GM18867 (cell line): ENCODE measurements at regions not wholly inside any gene's neighbourhood (a gene's known extent, or its start where the extent isn't known, plus 50 kb on each side); places are given as distances from the start of the nearest gene placed in this dataset.
"Not testable (repeated sequence)": the region's sequence is repeated elsewhere in the genome, so short reads cannot be mapped to it uniquely, and the experiment has no call there.

Source experiments
- ATAC-seq: cut with Tn5 transposase; IDR thresholded peaks from one replicate; pipeline ENCODE4 v1.9.1; 2021; ENCODE audit warnings: mild to moderate bottlenecking, moderate library complexity; ENCODE audit not compliant: unreplicated experiment

DNA sequence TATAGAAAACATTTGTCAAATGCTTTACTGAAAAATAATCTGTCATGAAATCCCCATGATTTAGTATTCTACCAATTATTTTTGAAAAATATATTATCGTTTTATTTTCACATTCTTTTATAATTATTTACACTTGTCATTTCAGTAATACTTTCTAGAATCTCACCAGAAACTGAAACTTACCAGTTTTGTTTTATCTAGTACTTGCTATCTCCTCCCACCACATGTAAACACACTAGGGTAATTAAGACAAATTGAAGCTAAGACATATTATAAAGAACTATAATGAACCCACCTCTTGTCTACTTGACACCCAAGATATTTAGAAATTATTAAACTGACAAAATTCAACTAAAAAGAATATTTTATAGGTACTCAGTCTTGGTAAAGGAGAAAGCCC lies 51.5 kb upstream of the GRM3 start:
- ATAC-seq, result peak; percentile 89

DNA sequence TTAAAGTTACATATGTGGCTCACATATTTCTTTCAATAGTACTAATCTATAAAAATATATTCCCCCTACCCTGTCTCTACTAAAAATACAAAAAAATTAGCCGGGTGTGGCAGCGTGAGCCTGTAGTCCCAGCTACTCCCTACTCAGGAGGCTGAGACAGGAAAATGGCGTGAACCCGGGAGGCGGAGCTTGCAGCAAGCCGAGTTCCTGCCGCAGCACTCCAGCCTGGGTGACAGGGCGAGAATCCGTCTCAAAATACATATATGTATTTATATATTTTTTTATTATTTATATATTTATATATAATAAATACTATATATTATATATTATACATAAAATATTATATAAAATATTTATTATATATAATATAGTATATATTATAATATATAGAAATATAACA lies 69.7 kb upstream of the GRM3 start:
- no peak for ATAC-seq

DNA sequence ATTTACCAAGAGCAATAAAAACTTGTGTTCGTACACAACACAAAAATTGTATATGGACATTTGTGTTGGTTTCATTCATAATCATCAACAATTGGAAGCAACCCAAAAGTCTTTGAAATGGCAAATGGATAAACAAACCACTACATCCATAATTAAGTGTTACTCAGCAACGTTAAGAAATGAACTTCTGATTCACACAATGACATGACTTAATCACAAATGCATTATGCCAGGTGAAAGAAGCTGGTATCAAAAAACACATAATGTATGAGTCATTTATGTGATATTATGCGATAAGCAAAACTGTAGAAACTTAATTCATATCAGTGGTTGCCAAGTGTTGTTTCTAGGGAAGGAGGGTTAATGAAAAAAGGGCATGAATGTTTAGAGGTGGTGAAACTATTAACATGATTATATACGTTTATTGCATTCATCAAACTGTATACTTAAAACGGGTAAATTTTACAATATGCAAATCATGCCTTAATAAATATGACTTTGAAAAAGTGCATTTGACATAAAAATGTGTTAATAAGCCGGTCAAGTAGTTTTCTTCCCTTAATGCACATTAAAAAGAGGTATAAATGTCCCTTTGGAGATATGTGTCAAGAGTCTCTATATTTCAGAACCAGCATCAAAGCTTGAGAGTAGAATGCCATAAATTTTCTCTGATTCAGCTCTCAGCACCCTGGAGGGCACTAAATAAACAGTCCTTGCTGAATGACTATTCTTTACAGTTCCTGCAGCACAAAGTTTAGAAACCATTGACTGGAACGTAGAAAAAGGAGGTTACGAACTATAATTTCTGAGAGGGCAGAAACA lies 84.8 kb upstream of the GRM3 start:
- no peak for ATAC-seq

DNA sequence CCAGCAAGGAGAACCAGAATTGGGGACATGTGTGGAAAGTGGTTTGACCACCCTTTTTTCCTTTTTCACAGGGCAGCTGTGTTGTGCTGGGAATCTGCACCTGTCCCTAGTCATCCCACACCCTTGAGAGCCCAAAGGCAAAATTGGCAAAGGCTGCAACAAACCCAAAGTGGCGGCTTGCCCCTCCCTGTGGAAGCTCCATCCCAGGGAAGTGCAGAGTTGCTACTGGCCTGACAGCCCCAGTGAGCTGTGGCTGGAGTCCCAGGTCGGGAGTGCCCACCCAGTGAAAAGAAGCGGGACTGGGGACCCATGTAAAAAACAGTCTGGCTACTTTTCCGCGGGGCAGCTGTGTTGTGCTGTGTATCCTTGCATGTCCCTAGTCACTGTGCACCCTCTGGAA lies 109.1 kb upstream of the GRM3 start:
- no peak for ATAC-seq

DNA sequence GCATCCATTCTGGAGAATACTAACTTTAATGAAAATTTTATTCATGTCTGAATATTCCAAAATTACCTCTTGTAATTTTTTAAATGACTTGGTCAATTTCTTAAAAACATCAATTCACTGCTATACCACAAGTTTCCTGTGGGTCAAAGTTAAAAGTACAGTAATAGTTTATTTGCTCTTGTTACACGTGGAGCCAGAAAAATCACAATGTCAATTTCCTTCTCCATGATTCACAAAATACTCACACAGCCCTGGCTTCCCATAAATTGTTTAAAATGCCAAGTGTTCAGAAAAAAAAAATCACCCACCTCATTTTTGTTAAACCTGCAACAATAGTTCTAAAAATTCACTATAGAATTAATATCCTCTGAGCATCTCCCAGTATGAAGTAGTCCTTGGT lies 139.5 kb upstream of the GRM3 start:
- ATAC-seq, result no peak

DNA sequence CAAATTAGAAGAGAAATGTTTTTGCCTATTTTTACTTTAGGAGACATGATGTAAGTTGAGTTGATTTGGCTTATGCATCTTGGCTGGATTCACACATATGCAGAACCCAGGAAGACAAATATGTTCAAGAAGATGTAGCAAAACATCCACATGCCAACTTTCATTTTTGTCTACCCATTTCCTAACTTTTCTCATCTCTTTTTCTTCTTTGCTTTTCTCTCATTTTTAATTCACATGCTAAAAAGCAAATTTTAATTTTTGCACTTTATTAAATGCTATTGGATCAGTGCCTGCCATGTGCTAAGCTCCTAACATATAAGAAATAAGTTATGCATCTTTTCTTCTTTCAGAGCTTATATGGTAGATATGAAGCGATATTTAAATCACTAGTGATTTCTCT lies 143.7 kb upstream of the GRM3 start:
- ATAC-seq, result no peak

DNA sequence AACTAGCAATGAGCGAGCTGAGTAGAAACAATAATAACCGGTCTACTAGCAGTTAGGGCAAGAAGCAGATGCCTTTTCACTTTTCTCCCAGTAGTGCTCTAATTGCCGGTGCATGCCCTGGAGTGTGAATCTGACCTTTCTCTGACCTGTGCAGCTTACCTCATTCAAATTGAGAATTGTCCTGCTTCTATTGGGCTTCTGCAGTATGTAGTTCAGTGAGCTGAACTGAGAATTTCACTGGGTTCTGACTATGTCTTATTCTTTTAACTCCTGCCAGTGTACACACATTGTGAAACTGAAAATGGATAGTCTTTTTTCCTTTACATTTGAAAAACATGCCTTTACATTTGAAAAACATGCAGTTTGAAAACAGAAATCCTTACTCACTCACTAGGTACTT lies 157.9 kb upstream of the GRM3 start:
- ATAC-seq, result peak; percentile 58

DNA sequence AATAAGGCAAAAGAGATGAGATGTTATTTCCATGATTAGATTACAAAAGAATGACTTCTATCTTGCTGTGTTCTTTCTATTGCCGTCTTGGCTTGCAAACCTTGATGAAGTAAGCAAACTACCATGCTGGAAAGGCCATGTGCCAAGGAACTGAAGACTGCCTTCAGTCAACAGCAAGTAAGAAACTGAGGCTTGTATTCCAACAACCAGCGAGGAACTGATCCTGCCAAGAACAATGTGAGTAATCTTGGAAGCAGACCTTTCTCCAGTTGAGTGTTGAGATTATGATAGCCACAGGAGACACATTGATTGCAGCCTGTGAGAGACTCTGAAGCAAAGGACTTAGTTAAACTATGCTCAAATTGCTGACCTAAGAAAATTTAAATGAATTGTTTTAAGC lies 164.6 kb upstream of the GRM3 start:
- ATAC-seq, result no peak

DNA sequence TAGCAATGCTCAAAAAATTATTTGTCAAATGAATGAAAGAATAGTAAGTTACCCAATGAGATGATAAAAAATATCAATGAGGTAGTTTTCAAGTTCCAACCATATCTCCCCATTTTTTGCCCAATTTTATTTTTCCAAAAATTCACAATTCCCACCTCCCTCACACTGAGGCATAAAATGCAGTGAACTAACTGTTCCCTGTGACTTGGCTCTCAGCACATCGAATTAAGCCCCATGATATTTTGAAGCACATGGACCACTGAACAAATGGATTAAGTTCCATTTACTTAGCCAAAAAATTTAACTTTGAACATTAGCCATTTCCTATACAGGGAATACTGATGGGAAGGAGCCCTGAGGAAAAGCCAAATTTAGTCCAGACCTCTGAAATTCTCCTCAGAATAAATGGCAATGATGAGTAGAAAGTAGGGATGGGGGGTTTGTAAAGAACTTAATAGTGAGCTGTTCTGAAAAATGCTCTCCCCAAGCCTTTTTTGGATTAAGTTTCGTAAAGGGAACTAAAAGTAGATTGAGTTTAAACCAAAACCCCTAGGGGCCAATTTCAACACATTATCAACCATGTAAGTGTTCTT lies 166.3 kb upstream of the GRM3 start:
- ATAC-seq, result no peak

DNA sequence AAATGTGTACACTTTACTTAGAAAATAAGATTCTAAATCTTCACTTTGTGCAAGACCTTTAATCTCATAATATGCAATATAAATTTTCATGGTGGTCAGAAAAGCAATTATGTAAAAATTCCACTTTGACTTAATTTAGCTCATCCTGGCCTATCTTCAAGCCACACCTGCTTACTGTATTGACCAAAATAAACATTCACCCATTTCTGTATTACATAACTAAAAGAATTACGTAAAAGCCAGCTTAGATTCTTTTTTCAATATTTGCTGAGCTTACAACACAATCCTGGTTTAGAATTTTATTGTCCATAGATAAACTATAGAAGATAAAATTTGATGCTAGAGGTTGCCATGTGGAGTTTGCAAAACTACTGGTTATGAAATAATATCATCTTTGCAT lies 172.9 kb upstream of the GRM3 start:
- ATAC-seq, result no peak

DNA sequence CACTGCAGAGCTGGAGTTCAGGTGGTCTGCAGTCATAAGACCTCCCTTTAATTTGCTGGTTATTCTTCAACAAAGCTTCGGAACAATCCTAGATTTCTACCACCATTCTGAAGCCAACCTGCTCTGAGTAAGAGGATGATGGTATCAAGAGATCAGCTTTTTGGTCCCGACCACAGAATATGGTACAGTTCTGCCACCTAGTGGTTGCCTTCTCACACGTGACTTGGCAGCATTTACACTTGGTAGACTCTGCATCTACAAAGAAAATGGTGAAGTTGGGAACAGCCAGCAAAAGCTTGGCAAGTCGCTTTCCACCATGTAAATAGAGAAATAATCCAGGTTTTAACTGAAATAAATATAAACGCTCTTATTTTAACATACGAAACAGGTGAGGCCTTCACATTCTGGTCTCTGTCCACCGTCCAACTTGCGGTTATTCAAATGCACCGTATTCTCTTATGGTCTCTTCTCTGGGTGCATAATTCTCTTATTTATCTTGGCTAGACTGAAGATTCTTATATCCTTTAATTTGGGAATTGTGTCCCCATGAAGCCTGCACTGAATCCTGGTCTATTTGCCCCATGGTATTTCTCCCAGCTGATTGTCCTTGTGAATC lies 173.9 kb upstream of the GRM3 start:
- peak; percentile 99 for ATAC-seq

DNA sequence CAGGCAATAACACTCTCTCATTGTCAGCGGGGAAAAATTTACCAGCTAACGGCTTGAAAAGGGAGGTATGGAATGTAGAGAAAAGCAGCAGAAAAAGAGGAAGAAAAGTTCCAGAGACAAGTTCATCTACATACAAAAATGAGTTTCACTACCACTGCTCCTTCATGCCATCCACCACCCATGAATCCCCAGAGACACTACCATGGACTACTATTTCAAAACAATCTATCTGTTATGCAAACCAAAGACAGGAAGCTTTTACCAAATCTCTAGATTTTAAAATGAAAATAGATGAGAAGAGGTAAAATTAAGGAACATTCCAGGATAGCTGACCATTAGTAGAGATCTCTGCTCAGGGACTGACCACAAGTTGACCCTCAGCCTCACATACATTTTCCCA lies 189.0 kb upstream of the GRM3 start:
- no peak for ATAC-seq

DNA sequence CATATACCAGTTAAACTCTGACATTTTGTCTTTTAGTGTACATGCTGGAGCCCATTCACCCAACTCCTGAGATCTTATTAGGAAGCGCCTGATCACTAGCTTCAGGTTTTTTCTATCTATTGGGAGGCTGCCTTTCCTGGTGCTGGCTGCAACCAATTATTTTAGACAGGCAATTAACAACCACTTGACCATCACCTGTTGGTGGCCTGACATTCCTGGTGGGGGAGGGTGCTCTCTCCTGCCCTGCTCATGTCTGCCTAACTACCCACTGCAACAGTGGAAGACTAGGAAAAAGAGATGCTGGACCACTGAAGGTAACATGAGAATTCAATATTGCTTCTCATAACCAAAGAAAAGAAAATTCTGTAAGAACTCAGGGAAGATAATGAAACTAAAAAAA lies 190.3 kb upstream of the GRM3 start:
- ATAC-seq, result no peak

DNA sequence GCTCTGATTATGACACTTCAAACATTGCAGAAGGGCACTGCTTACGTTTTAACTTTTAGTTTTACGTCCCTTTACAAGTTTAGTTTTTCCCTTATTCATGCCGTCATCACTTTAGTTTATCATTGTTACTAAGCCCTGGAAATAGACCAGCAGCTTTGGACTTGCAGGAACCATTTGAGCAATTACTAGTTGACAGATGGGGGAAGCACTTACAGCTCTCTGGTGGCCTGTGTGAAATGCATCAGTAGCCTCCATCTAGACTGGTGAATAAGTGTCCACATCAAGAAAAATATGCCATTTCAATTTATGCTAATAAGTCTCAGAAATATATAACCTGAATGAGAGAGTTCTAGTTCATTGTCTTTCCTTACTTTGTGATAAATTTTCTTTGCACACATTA lies 194.9 kb upstream of the GRM3 start:
- ATAC-seq, result no peak

DNA sequence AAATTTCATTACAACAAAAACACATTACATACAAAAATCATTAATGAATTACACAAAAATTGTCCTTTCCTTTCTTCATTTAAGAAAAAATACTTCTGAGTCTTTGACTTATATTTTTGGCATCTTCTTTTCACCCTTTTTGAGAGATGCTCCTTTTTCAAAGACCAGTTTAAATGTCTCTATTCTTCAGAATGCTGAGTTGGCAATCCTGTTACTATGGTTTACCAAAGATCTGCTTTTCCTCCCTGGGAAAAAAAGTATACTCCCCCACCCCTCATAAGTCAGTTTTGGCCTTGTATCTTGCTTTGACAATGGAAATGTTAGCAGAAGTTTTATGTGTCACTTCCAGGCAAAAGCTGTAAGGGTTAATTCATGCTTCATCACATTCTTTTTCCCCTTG lies 198.4 kb upstream of the GRM3 start:
- no peak for ATAC-seq

DNA sequence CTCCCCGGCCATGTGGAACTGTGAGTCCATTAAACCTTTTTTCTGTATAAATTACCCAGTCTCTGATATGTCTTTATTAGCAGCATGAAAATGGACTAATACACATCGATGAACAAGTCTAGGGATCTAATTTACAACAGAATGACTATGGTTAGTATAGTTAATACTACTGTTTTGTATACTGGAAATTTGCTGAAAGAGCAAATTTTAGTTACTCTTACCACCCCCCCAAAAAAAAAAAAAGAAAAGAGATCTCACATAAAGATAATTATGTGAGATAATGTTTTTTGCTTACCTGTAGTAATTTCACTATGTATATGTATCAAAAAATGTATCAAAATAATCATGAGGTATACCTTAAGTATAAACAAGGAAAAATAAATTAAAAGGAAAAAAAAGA lies 199.5 kb upstream of the GRM3 start:
- no peak for ATAC-seq

DNA sequence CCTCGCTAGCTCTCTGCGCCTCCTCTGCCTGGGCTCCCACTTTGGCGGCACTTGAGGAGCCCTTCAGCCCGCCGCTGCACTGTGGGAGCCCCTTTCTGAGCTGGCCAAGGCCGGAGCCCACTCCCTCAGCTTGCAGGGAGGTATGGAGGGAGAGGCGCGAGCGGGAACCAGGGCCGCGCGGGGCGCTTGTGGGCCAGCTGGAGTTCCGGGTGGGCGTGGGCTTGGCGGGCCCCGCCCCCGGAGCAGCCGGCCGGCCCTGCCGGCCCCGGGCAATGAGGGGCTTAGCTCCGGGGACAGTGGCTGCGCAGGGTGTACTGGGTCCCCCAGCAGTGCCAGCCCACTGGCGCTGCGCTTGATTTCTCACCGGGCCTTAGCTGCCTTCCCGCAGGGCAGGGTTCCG lies 203.3 kb upstream of the GRM3 start:
- not testable (repeated sequence) for ATAC-seq

DNA sequence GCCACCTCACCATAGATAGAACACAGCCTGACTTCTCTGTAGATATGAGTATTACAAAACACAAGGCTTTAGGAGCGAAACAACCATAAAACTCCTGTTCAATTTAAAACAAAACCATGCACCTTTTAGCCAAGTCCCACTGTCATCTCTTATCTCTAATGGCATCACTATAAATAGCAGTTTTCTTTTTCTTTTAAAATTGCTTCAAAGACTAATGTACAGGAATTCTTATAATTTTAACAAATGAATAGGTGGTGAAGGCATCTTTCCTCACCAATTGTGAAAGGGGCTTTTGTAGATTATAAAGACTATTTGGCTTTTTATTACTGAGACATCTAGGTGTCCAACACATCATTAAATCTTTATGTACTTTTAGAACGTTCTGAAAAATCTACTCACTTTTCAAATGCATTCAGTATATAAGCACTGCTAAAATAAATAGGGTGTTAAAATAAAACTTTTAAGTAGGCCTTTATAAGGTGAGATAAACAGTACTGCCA lies 205.7 kb upstream of the GRM3 start:
- ATAC-seq, result no peak

DNA sequence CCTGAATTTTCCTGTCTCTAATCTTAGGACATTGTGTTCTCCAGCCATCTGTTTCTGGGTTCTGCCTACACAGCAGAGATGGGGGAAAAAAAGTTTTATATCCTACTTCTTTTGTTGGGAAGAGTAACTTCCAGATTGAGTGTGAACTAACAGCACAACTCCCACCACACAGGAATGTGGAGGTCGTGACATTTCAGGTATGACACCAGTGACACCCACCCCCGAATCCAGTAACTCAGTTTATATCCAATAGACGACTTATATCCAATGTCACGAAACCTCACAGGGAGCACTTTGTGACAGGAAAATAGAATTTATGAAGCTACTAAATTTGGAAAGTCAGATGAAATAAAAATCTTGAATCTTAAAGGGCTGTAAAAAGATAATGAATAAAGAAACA lies 211.9 kb upstream of the GRM3 start:
- no peak for ATAC-seq

DNA sequence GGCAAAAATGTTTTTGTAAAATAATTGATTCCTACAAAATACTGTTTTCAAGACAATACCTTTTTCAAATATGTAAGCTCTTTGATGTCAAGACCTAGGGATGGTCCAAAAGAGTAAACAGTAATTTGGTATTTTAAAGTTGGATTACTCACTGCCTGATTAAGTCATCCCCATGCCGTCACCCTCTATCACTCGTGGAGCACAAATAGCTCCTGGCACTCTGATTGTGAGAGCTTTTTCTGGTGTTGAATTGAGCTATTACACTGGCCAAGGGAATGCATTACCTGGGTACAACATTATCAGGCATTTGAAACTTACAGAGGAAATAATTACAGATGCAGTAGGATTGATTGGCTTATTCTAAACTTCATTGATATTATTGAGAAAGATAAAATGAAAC lies 231.9 kb upstream of the GRM3 start:
- no peak for ATAC-seq

DNA sequence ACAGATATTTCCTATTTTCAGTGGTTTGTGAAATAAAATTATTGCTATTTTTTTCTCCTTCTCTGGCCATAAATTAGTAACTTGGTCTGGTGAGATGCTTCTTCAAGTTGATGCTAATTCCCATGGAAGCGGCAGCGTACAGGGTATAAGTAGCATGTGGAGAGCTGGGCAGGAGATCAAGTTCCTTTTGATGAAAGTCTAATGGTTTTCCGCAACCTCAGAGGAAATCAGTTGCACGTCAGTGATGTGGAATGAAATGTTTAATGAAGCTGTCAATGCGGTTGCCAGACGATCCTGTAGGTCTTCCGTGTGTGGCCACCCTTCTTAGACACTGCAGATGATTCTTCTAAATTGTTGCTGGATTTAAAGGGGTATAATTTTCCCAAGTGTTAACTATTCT lies 236.4 kb upstream of the GRM3 start:
- ATAC-seq, result no peak

DNA sequence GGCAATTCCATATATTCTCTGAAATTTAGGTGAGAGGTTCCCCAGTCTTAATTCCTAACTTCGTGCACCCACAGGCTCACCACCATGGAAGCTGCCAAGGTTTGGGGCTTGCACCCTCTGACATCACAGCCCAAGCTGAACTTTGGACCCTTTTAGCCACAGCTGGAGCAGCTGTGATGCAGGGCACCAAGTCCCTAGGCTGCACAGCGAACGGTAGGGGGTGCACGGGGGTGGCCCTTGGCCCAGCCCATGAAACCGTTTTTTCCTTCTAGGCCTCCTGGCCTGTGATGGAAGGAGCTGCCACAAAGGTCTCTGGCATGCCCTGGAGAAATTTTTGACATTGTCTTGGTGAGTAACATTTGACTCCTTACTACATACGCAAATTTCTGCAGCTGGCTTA lies 251.9 kb upstream of the GRM3 start:
- no peak for ATAC-seq
